Liver (tissue), 8 donors: ENCODE measurements at regions not wholly inside any gene's neighbourhood (a gene's known extent, or its start where the extent isn't known, plus 50 kb on each side); places are given as distances from the start of the nearest gene placed in this dataset.

Experiments used
- DNase-seq: peaks from one replicate; pipeline ENCODE4 v3.0.0-alpha.2; 2017; ENCODE audit warnings: low spot score
- H3K27ac ChIP-seq, 2 donors: one replicate each; pipeline ENCODE4 v1.7.0; 2013; ENCODE audit warnings: inconsistent platforms in 2 of 2, low read length in 2 of 2, control low read depth in 1 of 2, low read depth in 1 of 2, mild to moderate bottlenecking in 1 of 2
- H3K27me3 ChIP-seq, 4 donors: one replicate each; pipeline versions ENCODE4 v1.6.1 to v1.7.0; 2013; ENCODE audit warnings: low read length in 3 of 4, inconsistent platforms in 1 of 4, mild to moderate bottlenecking in 1 of 4, moderate library complexity in 1 of 4; ENCODE audit not compliant: control insufficient read depth in 4 of 4, insufficient read depth in 4 of 4
- H3K36me3 ChIP-seq, 4 donors: one replicate each; pipeline versions ENCODE4 v1.6.1 to v1.7.0; 2013; ENCODE audit warnings: low read length in 3 of 4, mild to moderate bottlenecking in 3 of 4, low read depth in 1 of 4, moderate library complexity in 1 of 4; ENCODE audit not compliant: control insufficient read depth in 4 of 4, insufficient read depth in 3 of 4
- H3K4me1 ChIP-seq, 4 donors: one replicate each; pipeline versions ENCODE4 v1.6.1 to v1.7.0; 2013; ENCODE audit warnings: low read length in 3 of 4, mild to moderate bottlenecking in 3 of 4, moderate library complexity in 1 of 4; ENCODE audit not compliant: control insufficient read depth in 4 of 4, insufficient read depth in 4 of 4
- H3K4me3 ChIP-seq, 3 donors: one replicate each; pipeline versions ENCODE4 v1.6.1 to v1.7.0; 2013; ENCODE audit warnings: low read length in 3 of 3, control low read depth in 1 of 3, low read depth in 1 of 3, mild to moderate bottlenecking in 1 of 3
- H3K9ac ChIP-seq, 2 donors: one replicate each; pipeline ENCODE4 v1.7.0; 2013; ENCODE audit warnings: low read length in 2 of 2, mild to moderate bottlenecking in 2 of 2, moderate library complexity in 2 of 2, control low read depth in 1 of 2, low read depth in 1 of 2
- H3K9me3 ChIP-seq, 4 donors: one replicate each; pipeline versions ENCODE4 v1.6.1 to v1.7.0; 2013; ENCODE audit warnings: low read length in 3 of 4; ENCODE audit not compliant: control insufficient read depth in 4 of 4
- ATF3 ChIP-seq: IDR thresholded peaks from 2 replicates; pipeline ENCODE4 v1.6.1; 2016; ENCODE audit warnings: antibody characterized with exemption
- CTCF ChIP-seq: fragments of 150-350 bp; IDR thresholded peaks from 2 replicates; pipeline ENCODE4 v1.5.1; 2017; ENCODE audit warnings: improper control_type of control experiment, low read depth, low read length; ENCODE audit not compliant: missing input control
- EGR1 ChIP-seq, 2 donors: IDR thresholded peaks; 2 replicates each; pipeline ENCODE4 v1.6.1; 2016 to 2018; ENCODE audit warnings: antibody characterized with exemption in 2 of 2, low read depth in 2 of 2
- FOXA1 ChIP-seq: IDR thresholded peaks from 2 replicates; pipeline ENCODE4 v1.6.1; 2016; ENCODE audit warnings: antibody characterized with exemption
- FOXA2 ChIP-seq: IDR thresholded peaks from 2 replicates; pipeline ENCODE4 v1.6.1; 2016; ENCODE audit warnings: antibody characterized with exemption
- GABPA ChIP-seq, 2 donors: IDR thresholded peaks in 1 of 2; conservative IDR thresholded peaks in 1 of 2; 2 replicates each; pipeline ENCODE4 v1.6.1; 2016; ENCODE audit warnings: antibody characterized with exemption in 2 of 2, mild to moderate bottlenecking in 1 of 2, moderate library complexity in 1 of 2
- HNF4A ChIP-seq, 2 donors: conservative IDR thresholded peaks; 2 replicates each; pipeline ENCODE4 v1.6.1; 2016; ENCODE audit warnings: antibody characterized with exemption in 2 of 2, mild to moderate bottlenecking in 2 of 2
- HNF4G ChIP-seq: IDR thresholded peaks from 2 replicates; pipeline ENCODE4 v1.6.1; 2016; ENCODE audit warnings: antibody characterized with exemption
- JUND ChIP-seq, 2 donors: IDR thresholded peaks; 2 replicates each; pipeline ENCODE4 v1.6.1; 2016; ENCODE audit warnings: antibody characterized with exemption in 2 of 2
- NR2F2 ChIP-seq: IDR thresholded peaks from 2 replicates; pipeline ENCODE4 v1.6.1; 2016; ENCODE audit warnings: antibody characterized with exemption
- RAD21 ChIP-seq, 2 donors: IDR thresholded peaks; 2 replicates each; pipeline ENCODE4 v1.6.1; 2016; ENCODE audit warnings: antibody characterized with exemption in 2 of 2, mild to moderate bottlenecking in 2 of 2
- REST ChIP-seq: IDR thresholded peaks from 2 replicates; pipeline ENCODE4 v1.6.1; 2016; ENCODE audit warnings: antibody characterized with exemption, mild to moderate bottlenecking
- RXRA ChIP-seq, 2 donors: IDR thresholded peaks; 2 replicates each; pipeline ENCODE4 v1.6.1; 2017 to 2018; ENCODE audit warnings: antibody characterized with exemption in 2 of 2, mild to moderate bottlenecking in 1 of 2
- TAF1 ChIP-seq: conservative IDR thresholded peaks from 2 replicates; pipeline ENCODE4 v1.6.1; 2016; ENCODE audit warnings: antibody characterized with exemption, mild to moderate bottlenecking
- WGBS: extraction: QIAGEN DNeasy Blood & Tissue Kit; methylation state at CpG from one replicate; pipeline ENCODE4 v1.1.7; 2013; 5-methylcytosine and 5-hydroxymethylcytosine counted together
- donor health status: healthy.
- donor health status: healthy.
- donor health status: healthy.
- donor health status: healthy.
- donor health status: healthy.

- TF ChIP-seq GABPA (IDR thresholded peaks at IDR 0.05 in 1 of 2, conservative IDR thresholded peaks at IDR 0.05 in 1 of 2): no peak
- TF ChIP-seq RXRA (IDR thresholded peaks at IDR 0.05): no peak
Measured at GRCh38 chr10:124283215-124283948, 135.3 kb downstream of the OAT start (continued).

- H3K36me3 ChIP-seq: no peaks in the 10 kb centered on the region
- WGBS: 89% methylated on average over 11 of the region's 11 CpGs
Measured at GRCh38 chr10:124282326-124282725, 136.4 kb downstream of the OAT start.

GRCh38 chr10:124281666-124282065 lies 137.1 kb downstream of the OAT start:
- Histone ChIP-seq H3K9ac (no peak overlapping the region), H3K4me3 (no peak overlapping the region), H3K4me1 (no peaks in the 10 kb centered on the region), H3K36me3 (no peaks in the 10 kb centered on the region), H3K9me3 (peaks cover 0 to 2% (median 0%) of the 10 kb centered on the region in 4 donors), H3K27me3 (no peaks in the 10 kb centered on the region), H3K27ac (no peak overlapping the region)
- DNase-seq: no peak
- 76% methylated on average over 10 of the region's 10 CpGs for WGBS
- no peak for TF ChIP-seq JUND (IDR thresholded peaks at IDR 0.05)
- no peak for TF ChIP-seq REST
- TF ChIP-seq ATF3: no peak
- no peak for TF ChIP-seq CTCF
- TF ChIP-seq FOXA1: no peak
- no peak for TF ChIP-seq HNF4G
- TF ChIP-seq TAF1: no peak

More at GRCh38 chr10:124282326-124282725, 136.4 kb downstream of the OAT start:
- no peak overlapping the region for H3K27ac ChIP-seq
- H3K4me1 ChIP-seq: no peaks in the 10 kb centered on the region
- no peaks in the 10 kb centered on the region for H3K27me3 ChIP-seq
- no peak overlapping the region for H3K4me3 ChIP-seq
- TF ChIP-seq HNF4G: no peak
- no peak for TF ChIP-seq REST
- TF ChIP-seq FOXA2: no peak
- TF ChIP-seq RAD21 (IDR thresholded peaks at IDR 0.05): no peak
- TF ChIP-seq ATF3: no peak
- TF ChIP-seq EGR1 (IDR thresholded peaks at IDR 0.05; ENCODE audit: low read depth in 2 of 2): no peak
- no peak for TF ChIP-seq GABPA (IDR thresholded peaks at IDR 0.05 in 1 of 2, conservative IDR thresholded peaks at IDR 0.05 in 1 of 2)
- TF ChIP-seq HNF4A (conservative IDR thresholded peaks at IDR 0.05): no peak
- no peak for TF ChIP-seq RXRA (IDR thresholded peaks at IDR 0.05)
- no peak for TF ChIP-seq NR2F2
- no peak for DNase-seq
- H3K9me3 ChIP-seq: peaks cover 0 to 2% (median 0%) of the 10 kb centered on the region in 4 donors
- no peak overlapping the region for H3K9ac ChIP-seq
